Thoracic aorta (tissue), 2 donors: ENCODE measurements at regions not wholly inside any gene's neighbourhood (a gene's known extent, or its start where the extent isn't known, plus 50 kb on each side); places are given as distances from the start of the nearest gene placed in this dataset.

Experiments
- ATAC-seq: fragments of 150-250 bp; one replicate; pipeline ENCODE4 v1.8.0; 2017; ENCODE audit warnings: low read depth; ENCODE audit not compliant: insufficient number of reproducible peaks, low FRiP score
- DNase-seq: peaks from one replicate; pipeline ENCODE4 v3.0.0-alpha.2; 2020; ENCODE audit warnings: low spot score
- H3K27ac ChIP-seq, 2 donors: fragments of 200-600 bp; sonication (generic); 1 replicate in 1 of 2; 2 replicates in 1 of 2; pipeline ENCODE4 v1.5.1; 2016; ENCODE audit warnings: mild to moderate bottlenecking in 2 of 2, moderate library complexity in 2 of 2
- H3K27me3 ChIP-seq: fragments of 200-600 bp; sonication (generic); replicated peaks from 2 replicates; pipeline ENCODE4 v1.6.0; 2016; ENCODE audit warnings: mild to moderate bottlenecking; ENCODE audit not compliant: insufficient read depth
- H3K36me3 ChIP-seq: fragments of 200-600 bp; sonication (generic); one replicate; pipeline ENCODE4 v1.5.1; 2016
- H3K4me1 ChIP-seq, 2 donors: fragments of 200-600 bp; sonication (generic); 1 replicate in 1 of 2; 2 replicates in 1 of 2; pipeline versions ENCODE4 v1.5.1 to v1.6.0; 2016; ENCODE audit warnings: low read depth in 2 of 2, mild to moderate bottlenecking in 1 of 2; ENCODE audit not compliant: control insufficient read depth in 1 of 2
- H3K4me3 ChIP-seq: fragments of 200-600 bp; sonication (generic); 2 replicates; pipeline ENCODE4 v1.5.1; 2016; ENCODE audit warnings: mild to moderate bottlenecking
- H3K9me3 ChIP-seq: fragments of 200-600 bp; sonication (generic); 2 replicates; pipeline ENCODE4 v1.5.1; 2016
- TF ChIP-seq, protein P1 (sequence below): fragments of 200-600 bp; sonication (generic); IDR thresholded peaks from one replicate; pipeline ENCODE4 v1.5.1; 2019; ENCODE audit warnings: antibody characterized with exemption

DNA sequence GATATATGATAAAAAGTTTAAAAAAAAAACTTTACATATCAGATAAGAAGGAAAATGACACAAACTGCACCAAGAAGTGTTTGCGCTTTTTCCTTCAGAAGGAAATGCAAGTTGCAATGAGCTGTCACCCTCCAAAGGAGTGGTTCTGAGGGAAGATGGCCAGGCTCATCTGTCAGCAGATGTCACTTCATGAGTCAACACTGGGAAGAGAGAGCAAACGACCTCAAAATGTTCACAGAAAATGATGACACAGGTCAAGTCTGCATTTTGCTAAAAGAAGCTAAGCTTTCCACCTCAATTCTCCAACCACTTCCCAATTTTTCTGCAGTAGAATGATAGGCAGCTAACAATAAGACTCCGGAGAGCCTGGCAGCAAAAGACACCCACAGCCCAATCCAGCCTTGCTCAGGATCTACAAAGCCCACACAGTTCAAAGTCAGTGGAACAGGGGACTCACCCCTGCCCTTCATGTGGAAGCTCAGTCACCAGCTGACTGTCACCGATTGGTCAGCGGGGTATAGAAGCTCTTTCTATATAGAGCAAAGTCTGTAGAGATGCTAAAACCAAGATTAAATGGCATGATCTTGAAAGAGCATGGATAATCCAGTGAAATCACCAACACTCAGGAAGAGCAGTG, 155.1 kb upstream of the NEBL start:
- H3K36me3 ChIP-seq = no peaks in the 10 kb centered on the region
- no peak for ATAC-seq

GRCh38 chr10:21049482-21049881, 152.4 kb upstream of the NEBL start:
- H3K4me3 ChIP-seq = no peak overlapping the region
- no peaks in the 10 kb centered on the region for H3K9me3 ChIP-seq
- no peaks in the 10 kb centered on the region for H3K27me3 ChIP-seq
- no peak for DNase-seq
- no peak overlapping the region for H3K27ac ChIP-seq
- no peaks in the 10 kb centered on the region for H3K36me3 ChIP-seq
- H3K4me1 ChIP-seq = no peaks in the 10 kb centered on the region
- TF ChIP-seq, protein P1, sequence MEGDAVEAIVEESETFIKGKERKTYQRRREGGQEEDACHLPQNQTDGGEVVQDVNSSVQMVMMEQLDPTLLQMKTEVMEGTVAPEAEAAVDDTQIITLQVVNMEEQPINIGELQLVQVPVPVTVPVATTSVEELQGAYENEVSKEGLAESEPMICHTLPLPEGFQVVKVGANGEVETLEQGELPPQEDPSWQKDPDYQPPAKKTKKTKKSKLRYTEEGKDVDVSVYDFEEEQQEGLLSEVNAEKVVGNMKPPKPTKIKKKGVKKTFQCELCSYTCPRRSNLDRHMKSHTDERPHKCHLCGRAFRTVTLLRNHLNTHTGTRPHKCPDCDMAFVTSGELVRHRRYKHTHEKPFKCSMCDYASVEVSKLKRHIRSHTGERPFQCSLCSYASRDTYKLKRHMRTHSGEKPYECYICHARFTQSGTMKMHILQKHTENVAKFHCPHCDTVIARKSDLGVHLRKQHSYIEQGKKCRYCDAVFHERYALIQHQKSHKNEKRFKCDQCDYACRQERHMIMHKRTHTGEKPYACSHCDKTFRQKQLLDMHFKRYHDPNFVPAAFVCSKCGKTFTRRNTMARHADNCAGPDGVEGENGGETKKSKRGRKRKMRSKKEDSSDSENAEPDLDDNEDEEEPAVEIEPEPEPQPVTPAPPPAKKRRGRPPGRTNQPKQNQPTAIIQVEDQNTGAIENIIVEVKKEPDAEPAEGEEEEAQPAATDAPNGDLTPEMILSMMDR = no peak
- ATAC-seq = no peak

More for the DNA sequence above, 155.1 kb upstream of the NEBL start:
- TF ChIP-seq, protein P1 = no peak
- H3K4me3 ChIP-seq = no peak overlapping the region
- H3K9me3 ChIP-seq = no peaks in the 10 kb centered on the region
- H3K4me1 ChIP-seq = no peaks in the 10 kb centered on the region
- H3K27ac ChIP-seq = no peak overlapping the region
- no peaks in the 10 kb centered on the region for H3K27me3 ChIP-seq
- DNase-seq = no peak

DNA sequence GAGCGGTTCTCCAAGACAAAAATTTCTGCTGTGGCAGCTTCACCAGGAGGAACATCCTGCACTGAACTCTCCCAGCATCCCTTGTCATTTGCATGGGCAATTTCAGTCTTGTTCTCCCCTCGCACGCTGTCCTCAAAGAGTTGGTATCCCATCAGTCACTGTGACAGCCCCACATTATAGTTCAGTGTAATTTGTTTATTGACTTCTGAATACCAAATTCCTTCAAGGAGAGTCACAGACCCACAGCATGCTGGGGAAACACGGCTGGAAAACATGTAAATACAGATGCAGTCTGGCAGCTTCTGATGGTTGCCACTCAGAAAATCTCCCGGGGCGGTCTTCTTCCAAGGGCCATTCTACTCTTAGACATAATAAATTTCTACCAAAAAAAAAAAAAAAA, 151.0 kb upstream of the NEBL start:
- no peak for ATAC-seq
- H3K27me3 ChIP-seq = no peaks in the 10 kb centered on the region
- DNase-seq = no peak
- H3K36me3 ChIP-seq = no peaks in the 10 kb centered on the region
- no peak overlapping the region for H3K4me3 ChIP-seq
- TF ChIP-seq, protein P1 = no peak
- no peaks in the 10 kb centered on the region for H3K4me1 ChIP-seq
- no peak overlapping the region for H3K27ac ChIP-seq
- H3K9me3 ChIP-seq = no peaks in the 10 kb centered on the region

GRCh38 chr10:21047511-21047910, 150.4 kb upstream of the NEBL start:
- Histone ChIP-seq H3K27ac (no peak overlapping the region), H3K27me3 (no peaks in the 10 kb centered on the region), H3K4me3 (no peak overlapping the region), H3K4me1 (no peaks in the 10 kb centered on the region), H3K36me3 (no peaks in the 10 kb centered on the region), H3K9me3 (no peaks in the 10 kb centered on the region)
- DNase-seq (no peak), ATAC-seq (no peak)
- TF ChIP-seq, protein P1 = no peak

GRCh38 chr10:21047096-21047495, 150.0 kb upstream of the NEBL start:
- Histone ChIP-seq H3K27me3 (no peaks in the 10 kb centered on the region), H3K9me3 (no peaks in the 10 kb centered on the region), H3K4me3 (no peak overlapping the region), H3K4me1 (no peaks in the 10 kb centered on the region), H3K27ac (no peak overlapping the region), H3K36me3 (no peaks in the 10 kb centered on the region)
- no peak for ATAC-seq
- TF ChIP-seq, protein P1 = no peak
- no peak for DNase-seq
